ENCODE measurements at regions not wholly inside any gene's neighbourhood (a gene's known extent, or its start where the extent isn't known, plus 50 kb on each side); places are given as distances from the start of the nearest gene placed in this dataset.

- TF ChIP-seq CTCF (IDR thresholded peaks at IDR 0.05 in 8 of 11, conservative IDR thresholded peaks at IDR 0.05 in 3 of 11) = no peak
- no peak for TF ChIP-seq POLR2A (IDR thresholded peaks at IDR 0.05)
- TF ChIP-seq POLR2AphosphoS5 (IDR thresholded peaks at IDR 0.05) = no peak
Observed at GRCh38 chr11:130650456-130651030, 202.1 kb downstream of the ADAMTS15 start.

Data from spleen (tissue), 7 donors.